ENCODE measurements at regions not wholly inside any gene's neighbourhood (a gene's known extent, or its start where the extent isn't known, plus 50 kb on each side); places are given as distances from the start of the nearest gene placed in this dataset.

DNA sequence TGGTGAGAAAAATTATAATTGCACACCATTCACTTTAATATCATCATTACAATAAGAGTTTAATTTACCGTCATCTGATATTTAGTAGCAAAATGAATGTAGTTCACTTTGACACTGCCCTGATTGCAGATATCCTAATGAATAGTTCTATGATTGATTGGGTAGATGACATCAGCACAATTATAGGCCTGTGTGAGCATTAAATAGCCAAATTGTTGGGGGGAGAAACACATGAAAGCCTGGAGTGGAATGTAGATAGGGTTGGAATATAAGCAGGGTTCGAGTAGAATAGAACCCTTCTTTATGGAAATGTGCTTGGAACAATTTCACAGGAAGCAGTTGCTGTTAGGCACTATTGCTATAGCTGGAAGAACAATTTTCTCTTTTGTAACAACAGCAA is 1526.2 kb downstream of the RPA4 start:
- TF ChIP-seq POLR2A (IDR thresholded peaks at IDR 0.05; ENCODE audit: low read depth, low read length) = no peak
- no peak for TF ChIP-seq FOS (IDR thresholded peaks at IDR 0.05; ENCODE audit: borderline replicate concordance, insufficient read depth, low read length)
- no peak for TF ChIP-seq POLR2AphosphoS5 (IDR thresholded peaks at IDR 0.05; ENCODE audit: insufficient read depth, low read depth, low read length)
- TF ChIP-seq EZH2 (IDR thresholded peaks at IDR 0.05; ENCODE audit: borderline replicate concordance, low read depth, low read length, severe bottlenecking) = no peak
- no peak for TF ChIP-seq MYC (IDR thresholded peaks at IDR 0.05; ENCODE audit: low read depth, low read length)
- TF ChIP-seq GATA2 (IDR thresholded peaks at IDR 0.05; ENCODE audit: insufficient read depth, insufficient read length, low read depth, low read length) = no peak
- TF ChIP-seq, protein P1, sequence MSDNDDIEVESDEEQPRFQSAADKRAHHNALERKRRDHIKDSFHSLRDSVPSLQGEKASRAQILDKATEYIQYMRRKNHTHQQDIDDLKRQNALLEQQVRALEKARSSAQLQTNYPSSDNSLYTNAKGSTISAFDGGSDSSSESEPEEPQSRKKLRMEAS (IDR thresholded peaks at IDR 0.05; ENCODE audit: insufficient read depth, insufficient read length) = no peak
- TF ChIP-seq, protein P2, sequence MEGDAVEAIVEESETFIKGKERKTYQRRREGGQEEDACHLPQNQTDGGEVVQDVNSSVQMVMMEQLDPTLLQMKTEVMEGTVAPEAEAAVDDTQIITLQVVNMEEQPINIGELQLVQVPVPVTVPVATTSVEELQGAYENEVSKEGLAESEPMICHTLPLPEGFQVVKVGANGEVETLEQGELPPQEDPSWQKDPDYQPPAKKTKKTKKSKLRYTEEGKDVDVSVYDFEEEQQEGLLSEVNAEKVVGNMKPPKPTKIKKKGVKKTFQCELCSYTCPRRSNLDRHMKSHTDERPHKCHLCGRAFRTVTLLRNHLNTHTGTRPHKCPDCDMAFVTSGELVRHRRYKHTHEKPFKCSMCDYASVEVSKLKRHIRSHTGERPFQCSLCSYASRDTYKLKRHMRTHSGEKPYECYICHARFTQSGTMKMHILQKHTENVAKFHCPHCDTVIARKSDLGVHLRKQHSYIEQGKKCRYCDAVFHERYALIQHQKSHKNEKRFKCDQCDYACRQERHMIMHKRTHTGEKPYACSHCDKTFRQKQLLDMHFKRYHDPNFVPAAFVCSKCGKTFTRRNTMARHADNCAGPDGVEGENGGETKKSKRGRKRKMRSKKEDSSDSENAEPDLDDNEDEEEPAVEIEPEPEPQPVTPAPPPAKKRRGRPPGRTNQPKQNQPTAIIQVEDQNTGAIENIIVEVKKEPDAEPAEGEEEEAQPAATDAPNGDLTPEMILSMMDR (IDR thresholded peaks at IDR 0.05; ENCODE audit: extremely low read depth in 1 of 2, insufficient read depth in 1 of 2, low read depth in 1 of 2, low read length in 2 of 2) = no peak
- no peak for TF ChIP-seq JUN (IDR thresholded peaks at IDR 0.05; ENCODE audit: borderline replicate concordance, insufficient read depth, insufficient read length, low read depth)
- no peaks in the 10 kb centered on the region for H3K79me2 ChIP-seq (ENCODE audit: control insufficient read depth, insufficient read depth, low read length)
- no peak overlapping the region for H3K9ac ChIP-seq (replicated peaks; ENCODE audit: extremely low read depth, insufficient read depth, low read length)
- no peak overlapping the region for H3K4me2 ChIP-seq (ENCODE audit: insufficient read depth, low read length)
- H3K9me3 ChIP-seq (replicated peaks; ENCODE audit: control insufficient read depth, insufficient read depth, low read length) = no peaks in the 10 kb centered on the region
- no peak overlapping the region for H2AFZ ChIP-seq (ENCODE audit: low read depth, low read length)
- dilution Hi-C loops (cut with MboI; ENCODE audit: extremely low pct_ligation_motif_present, low sequenced_read_pairs) (no loop called here), intact Hi-C loops (cut with micrococcal nuclease) (no loop called here)
- H4K20me1 ChIP-seq (replicated peaks; ENCODE audit: control insufficient read depth, extremely low read depth, insufficient read depth, low read length) = no peaks in the 10 kb centered on the region
- no peaks in the 10 kb centered on the region for H3K9me1 ChIP-seq (replicated peaks; ENCODE audit: control insufficient read depth, extremely low read depth, insufficient read depth, low read length)
- H3K27ac ChIP-seq (ENCODE audit: insufficient read depth, low read depth, low read length) = no peak overlapping the region
- DNase-seq (ENCODE audit: low read depth, low spot score) = no peak
- no peaks in the 10 kb centered on the region for H3K4me1 ChIP-seq (ENCODE audit: control insufficient read depth, extremely low read depth, insufficient read depth, low read length)
- CTCF ChIA-PET = no interaction called here
- POLR2A ChIA-PET = no interaction called here
- no peak overlapping the region for H3K4me3 ChIP-seq (replicated peaks in 1 of 3; ENCODE audit: insufficient read depth in 1 of 3, low read depth in 1 of 3, low read length in 3 of 3)
- H3K27me3 ChIP-seq (ENCODE audit: control insufficient read depth in 2 of 2, insufficient read depth in 2 of 2, low read length in 2 of 2) = no peaks in the 10 kb centered on the region
- FAIRE-seq = no peak
- no peaks in the 10 kb centered on the region for H3K36me3 ChIP-seq (ENCODE audit: control insufficient read depth in 2 of 2, extremely low read depth in 1 of 2, insufficient read depth in 2 of 2, low read length in 2 of 2)
- BruUV-seq (replicated peaks) = no TSS peak
